Endothelial cell of umbilical vein (primary cell): ENCODE measurements at regions not wholly inside any gene's neighbourhood (a gene's known extent, or its start where the extent isn't known, plus 50 kb on each side); places are given as distances from the start of the nearest gene placed in this dataset.

Experiments
- CTCF ChIP-seq, 2 donors: IDR thresholded peaks; 1 replicate in 1 of 2; 2 replicates in 1 of 2; pipeline ENCODE4 v1.5.1; 2011; ENCODE audit warnings: low read length in 2 of 2, mild to moderate bottlenecking in 2 of 2, moderate library complexity in 2 of 2, control low read depth in 1 of 2, inconsistent platforms in 1 of 2, low read depth in 1 of 2; ENCODE audit not compliant: insufficient read depth in 1 of 2; ENCODE audit errors: extremely low read depth in 1 of 2
- EZH2 ChIP-seq: IDR thresholded peaks from 2 replicates; pipeline ENCODE4 v1.6.1; 2012; ENCODE audit warnings: borderline replicate concordance, low read depth, mild to moderate bottlenecking, moderate library complexity, low read length, inconsistent platforms; ENCODE audit not compliant: severe bottlenecking
- MYC ChIP-seq: IDR thresholded peaks from one replicate; pipeline ENCODE4 v1.6.1; 2011; ENCODE audit warnings: mild to moderate bottlenecking, low read depth, low read length
- POLR2A ChIP-seq: IDR thresholded peaks from 2 replicates; pipeline ENCODE4 v1.6.1; 2012; ENCODE audit warnings: low read depth, mild to moderate bottlenecking, control low read depth, low read length

GRCh38 chrX:25079020-25079419, 63.3 kb upstream of the ARX start:
- TF ChIP-seq EZH2 = no peak
- no peak for TF ChIP-seq POLR2A
- no peak for TF ChIP-seq CTCF (IDR thresholded peaks at IDR 0.05; ENCODE audit: extremely low read depth in 1 of 2, insufficient read depth in 1 of 2, low read depth in 1 of 2, low read length in 2 of 2)
- no peak for TF ChIP-seq MYC
